Dermis blood vessel endothelial cell (primary cell): ENCODE measurements at regions not wholly inside any gene's neighbourhood (a gene's known extent, or its start where the extent isn't known, plus 50 kb on each side); places are given as distances from the start of the nearest gene placed in this dataset.
"Not testable (repeated sequence)": the region's sequence is repeated elsewhere in the genome, so short reads cannot be mapped to it uniquely, and the experiment has no call there.

Experiments
- DNase-seq: peaks from one replicate; pipeline ENCODE4 v3.0.0; 2010

DNA sequence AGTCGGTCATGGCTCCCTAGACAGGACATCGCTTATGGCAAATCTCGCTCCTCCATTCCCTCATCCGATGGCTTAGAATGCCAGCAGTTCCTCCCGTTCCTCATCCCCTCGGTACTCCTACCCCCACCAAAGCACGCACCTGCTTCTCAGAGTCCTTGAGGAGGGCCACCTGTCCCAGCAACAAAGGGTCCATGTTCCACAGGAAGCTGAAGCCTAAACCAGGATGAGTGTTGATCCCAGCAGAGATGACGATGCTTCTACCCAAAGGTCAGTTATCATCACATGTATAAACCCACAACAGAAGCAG lies 111.2 kb downstream of the THBS2 start:
- DNase-seq = no peak

DNA sequence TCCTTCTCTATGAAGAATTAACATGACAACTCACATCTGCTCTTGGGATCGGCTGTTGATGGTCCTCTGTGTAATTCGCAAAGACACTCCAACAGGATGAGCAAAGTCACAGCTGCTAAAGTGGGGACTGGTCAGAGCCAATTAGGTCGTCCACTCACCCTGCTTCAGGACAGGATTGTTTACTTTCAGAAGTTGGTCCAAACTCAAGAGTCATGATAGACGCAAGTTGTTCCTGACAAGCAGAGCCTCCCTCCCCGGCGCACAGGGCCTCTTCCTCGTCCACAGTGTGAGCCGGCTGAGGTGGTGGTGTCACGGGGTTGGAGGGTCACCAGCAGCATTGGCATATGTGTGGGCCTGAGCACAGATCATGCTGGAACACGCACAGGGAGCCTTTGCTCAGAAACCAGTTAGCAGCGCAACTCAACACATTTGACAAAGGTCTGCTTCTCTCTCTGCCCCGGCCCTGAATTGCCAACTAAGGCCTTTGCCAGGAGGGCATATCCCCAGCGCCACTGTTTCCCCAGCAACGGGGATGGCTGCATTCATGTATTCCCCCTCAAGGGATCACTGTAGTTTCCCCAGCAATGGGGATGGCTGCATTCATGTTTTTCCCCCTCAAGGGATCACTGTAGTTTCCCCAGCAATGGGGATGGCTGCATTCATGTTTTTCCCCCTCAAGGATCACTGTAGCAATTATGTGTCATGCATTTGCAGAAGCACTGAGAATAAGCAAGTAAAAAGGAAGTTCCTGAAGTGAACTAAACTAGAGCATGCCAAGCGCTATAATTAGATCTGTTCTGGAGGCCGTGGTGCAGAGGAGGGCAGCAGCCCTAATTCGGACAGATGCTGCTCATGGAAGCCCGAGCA lies 111.7 kb downstream of the THBS2 start:
- no peak for DNase-seq

DNA sequence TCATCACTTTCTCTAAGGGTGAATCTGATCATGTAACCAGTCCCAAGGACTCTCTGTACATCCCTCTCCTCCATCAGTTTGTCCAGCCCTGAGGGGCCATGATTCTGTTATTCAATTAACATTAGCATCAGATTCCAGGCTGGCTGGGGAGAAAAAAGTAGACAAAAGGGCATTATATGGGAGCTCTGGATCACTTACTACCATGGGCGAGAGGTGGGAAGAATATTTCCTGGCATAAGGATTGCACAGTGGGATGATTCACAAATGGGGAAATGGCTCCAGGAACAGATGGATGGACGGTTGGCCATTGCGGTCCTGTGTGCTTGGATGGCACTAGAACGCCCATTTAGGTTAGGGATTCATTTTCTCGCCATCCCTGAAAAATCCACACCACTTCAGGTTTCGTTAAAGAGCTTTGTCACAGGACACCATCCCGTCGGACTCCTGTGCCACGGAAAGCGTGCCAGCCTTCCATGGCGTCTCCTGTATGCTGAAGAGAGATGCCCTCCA lies 112.6 kb downstream of the THBS2 start:
- DNase-seq = no peak

DNA sequence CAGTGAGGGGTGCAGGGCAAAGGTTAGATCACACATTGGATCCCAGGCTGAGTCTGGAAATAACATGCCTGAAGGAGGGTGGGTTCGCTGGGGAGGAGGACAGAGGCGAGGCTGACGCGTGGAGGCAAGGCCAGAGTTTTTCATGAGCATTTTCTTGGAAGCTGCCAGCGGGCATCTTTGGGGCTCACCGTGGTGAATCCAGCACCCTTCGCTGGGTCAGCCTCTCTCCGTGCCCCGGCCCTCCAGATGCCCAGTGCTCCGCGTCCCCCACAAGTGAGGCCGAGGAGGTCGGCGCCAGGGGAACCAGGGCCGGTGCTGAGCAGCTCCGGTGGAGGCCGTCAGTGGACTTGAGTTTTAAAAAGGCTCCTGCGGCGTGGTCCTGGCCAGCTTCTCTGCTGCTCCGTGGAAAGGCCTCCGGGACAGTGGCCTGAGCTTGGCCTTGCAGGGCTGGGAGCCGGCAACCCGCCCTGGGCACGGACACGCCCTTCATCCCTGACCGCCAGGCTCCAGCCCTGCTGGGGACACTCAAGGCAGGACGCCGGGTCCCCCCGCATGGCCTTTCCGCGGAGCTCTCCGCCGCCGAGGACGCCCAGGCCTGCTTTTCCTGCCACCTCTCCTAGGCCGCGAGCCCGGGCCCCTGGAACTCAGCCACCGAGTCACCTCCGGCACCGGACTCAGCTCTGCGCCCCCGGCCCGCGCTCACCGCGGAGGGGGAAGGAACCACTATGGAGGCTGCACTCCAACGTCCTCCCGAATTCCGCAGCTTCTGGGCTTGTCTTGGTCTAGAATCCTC lies 114.3 kb downstream of the THBS2 start:
- no peak for DNase-seq

DNA sequence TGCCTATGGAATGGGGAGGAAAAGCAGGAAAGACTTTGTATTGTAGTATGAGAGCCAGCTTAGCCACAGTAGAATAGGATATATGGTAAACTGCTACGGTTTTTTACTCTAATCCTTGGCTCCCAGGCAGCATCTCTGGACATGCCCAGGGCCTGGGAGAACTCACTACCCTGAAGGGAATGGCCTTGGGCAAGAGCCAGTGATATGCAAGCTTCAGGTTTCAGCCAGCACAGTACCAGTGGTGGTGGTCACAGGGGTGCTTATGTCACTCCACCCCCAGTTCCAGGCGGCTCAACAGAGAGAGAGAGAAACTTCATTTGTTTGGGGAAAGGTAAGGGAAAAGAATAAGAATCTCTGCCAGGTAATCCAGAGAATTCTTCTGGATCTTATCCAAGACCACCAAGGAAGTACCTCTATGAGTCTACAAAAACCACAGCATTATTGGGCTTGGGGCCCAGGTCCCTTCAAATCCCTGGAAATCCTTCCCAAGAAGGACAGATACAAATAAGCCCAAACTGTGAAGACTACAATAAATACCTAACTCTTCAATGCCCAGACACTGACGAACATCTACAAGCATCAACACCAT lies 121.2 kb downstream of the THBS2 start:
- DNase-seq = no peak

DNA sequence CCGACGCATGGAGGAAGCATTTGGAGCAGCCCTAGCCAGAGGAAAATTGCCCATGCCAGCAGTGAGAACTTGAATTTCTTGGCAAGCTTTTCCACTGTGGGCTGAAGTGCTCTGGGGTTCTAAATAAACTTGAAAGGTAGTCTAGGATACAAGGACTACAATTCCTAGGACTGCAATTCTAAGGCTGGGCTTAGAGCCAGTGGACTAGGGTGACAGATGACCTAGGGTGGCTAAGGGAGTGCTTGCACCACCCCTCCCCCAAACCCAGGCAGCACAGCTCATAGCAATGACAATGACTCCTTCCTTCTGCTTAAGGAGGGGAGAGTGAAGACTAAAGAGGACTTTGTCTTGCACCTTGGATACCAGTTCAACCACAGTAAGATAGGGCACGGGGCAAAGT lies 122.3 kb downstream of the THBS2 start:
- no peak for DNase-seq

DNA sequence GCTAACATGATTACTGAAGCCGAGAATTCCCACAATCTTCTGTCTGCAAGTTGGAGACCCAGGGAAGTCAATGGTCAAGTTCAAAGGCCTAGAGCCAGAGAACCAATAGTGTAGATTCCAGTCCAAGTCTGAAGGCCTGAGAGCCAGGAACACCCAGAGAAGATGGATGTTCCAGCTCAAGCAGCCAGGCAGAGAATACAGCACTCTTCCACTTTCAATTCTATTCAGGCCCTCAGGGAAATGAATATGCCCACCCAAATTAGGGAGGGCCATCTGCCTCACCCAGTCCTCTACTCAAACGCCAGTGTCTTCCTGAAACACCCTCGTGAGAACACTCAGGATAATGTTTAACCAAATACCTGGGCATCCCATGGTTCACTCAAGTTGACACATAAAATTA lies 123.5 kb downstream of the THBS2 start:
- DNase-seq = no peak

DNA sequence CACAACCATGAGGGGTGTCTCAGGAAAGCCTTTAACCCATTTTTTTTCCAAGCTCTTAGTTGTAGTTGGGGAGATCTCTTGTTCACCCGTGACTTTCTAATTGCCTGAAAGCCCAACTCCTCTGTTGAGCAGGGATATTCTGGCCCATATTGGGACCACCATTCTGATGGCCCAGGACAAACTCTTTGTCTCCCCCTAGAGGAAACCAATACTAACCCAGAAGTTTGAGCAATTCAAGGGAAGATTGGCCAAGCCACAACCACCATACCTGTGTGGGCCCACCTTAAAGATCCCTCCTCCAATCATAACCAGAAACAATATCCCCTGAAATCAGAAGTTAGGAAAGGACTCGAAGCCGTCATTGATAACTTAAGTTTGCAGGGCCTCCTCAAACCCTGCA lies 132.6 kb downstream of the THBS2 start:
- DNase-seq = no peak

DNA sequence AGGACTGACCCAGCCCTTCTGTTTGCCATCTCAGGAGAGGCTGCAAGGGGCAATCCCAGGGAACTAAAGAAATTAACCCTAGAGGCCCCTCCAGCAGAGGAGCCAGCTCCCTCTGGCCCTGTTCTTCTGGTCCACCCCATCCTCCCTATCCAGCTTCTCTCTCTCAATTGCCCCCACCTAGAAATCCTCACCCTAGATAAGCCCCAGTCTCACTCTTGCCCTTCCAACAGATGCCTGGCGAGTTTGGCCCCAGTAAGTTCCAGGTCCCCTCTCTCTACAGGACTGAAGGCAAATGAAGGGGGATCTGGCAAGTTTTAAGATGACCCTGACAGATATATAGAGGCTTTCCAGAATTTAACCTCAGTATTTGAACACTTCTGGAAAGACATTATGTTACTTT lies 134.0 kb downstream of the THBS2 start:
- no peak for DNase-seq

DNA sequence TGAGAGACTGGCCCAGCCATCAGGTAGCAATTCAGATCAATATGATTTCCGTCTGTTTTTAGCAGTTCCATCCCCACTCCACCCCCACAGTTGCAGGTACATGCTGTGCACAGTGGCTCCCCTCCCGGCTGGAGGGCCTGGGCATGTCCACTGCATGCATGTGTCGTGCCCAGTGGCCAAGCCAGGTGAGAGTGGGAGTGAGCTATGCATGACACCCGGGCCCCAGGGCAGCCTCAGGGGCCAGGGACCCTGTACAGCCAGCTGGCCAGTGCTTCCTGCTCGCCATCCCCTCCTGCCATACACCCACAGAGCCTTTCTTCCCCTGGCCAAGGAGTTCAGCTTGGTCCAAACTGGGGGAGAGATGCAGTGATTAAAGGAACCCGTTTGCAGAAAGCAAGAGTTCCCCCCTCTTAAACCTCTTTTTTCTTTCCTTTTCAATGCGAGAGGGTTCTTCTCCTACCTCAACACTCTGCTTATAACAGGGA lies 135.3 kb downstream of the THBS2 start:
- no peak for DNase-seq

DNA sequence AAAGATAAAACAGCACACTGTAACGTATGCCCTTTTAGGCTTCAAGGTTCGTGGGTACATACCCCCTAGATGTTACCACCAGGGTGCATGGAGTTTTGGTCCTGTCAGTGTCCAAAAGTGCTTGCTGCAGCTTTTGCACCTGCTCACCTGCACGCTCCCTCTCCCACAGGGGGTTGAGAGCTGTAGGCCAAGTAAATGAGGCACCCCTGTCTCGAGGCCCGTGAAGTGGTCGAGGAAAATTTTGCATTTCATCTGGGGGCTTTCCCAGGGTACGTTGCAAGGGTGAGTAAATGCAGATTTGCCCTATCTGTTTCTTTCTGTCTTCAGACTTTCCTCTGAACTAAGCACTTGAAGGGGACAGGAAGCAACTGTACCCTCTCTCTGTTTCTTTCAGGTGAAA lies 136.0 kb downstream of the THBS2 start:
- no peak for DNase-seq

DNA sequence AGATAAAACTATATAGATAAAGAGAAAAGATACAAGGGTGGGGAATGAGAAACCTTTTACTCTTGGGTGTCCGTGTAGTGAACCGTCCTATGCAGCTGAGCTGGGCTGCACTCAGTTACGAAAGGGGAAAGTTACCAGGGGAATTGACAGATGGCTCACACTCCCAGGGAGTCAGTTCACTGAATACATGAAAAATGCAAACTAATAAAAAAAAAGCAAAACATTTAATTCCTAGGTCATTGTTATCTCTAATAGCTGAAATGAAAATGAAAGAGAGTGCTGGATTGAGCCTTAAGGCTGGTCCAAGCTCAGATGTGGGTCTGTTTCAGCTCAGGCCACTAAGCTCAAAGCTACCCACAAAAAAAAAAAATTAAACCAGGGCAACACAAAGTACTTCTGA lies 138.0 kb downstream of the THBS2 start:
- DNase-seq = no peak

DNA sequence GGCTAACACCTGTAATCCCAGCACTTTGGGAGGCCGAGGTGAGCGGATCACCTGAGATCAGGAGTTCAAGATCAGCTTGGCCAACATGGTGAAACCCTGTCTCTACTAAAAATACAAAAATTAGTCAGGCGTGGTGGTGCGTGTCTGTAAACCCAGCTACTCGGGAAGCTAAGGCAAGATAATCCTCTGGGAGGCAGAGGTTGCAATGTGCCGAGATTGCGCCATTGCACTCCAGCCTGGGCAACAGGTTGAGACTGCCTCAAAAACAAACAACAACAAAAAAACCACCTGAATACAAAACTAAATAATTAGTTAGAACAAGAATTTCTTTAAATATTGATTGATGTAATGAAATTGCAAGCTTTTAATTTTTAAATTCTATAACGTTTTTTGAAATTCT lies 139.0 kb downstream of the THBS2 start:
- DNase-seq = not testable (repeated sequence)

DNA sequence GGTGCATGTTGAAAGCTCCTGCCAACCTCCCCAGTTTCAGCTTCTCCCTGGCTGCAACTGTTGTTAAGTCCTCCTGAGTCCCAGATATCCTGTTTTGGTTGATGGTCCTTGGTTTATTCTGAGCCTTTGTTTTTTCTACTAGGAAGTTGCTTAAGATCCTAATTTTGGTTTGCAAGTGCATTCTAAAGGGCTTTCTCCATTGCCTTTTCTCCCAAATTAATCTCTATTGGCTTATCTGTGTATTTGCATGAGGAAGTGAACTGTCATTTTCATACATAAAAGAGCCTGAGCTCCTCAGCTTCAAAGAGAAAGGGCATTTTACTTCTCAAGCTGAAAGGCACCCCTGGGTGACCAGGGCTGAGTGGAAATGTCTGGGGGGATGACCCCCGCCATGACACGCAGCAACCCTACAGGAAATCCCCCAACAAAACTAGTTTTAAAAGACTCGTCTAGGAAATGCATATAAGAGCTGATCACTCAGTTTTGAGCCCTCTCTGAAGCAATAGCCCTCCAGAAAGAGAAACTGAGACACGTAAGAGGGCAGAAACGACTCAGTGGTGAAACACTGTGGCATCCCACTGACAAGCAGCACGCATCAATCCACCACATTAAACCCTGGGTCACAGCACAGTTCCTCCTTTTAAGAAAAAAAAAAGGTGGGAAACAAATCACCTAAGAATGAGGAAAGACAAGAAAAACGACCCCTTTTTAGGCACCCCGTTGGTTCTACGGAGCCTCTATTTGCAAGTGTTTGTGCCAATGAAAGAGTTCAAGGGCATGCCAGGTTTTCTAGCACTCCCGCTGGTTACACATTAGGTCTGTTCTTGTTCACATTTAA lies 140.9 kb downstream of the THBS2 start:
- no peak for DNase-seq

DNA sequence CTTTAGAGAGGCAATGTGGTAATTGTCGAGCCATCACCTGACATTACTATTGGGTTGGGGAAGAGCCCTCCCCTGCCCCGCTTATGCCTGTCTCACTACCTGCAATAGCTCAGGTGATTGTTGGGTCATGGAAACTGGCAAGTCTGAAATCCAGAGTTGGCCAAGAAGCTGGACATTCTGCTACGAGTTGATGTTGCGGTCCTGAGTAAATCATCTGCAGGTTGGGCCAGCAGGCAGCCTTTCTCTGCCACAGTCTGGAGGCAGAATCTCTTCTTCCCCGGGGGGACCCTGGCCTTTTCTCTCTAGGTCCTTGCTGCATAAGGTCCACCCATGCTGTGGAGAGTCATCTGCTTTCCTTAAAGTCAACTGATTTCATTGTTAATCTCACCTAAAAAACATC lies 142.4 kb downstream of the THBS2 start:
- no peak for DNase-seq

DNA sequence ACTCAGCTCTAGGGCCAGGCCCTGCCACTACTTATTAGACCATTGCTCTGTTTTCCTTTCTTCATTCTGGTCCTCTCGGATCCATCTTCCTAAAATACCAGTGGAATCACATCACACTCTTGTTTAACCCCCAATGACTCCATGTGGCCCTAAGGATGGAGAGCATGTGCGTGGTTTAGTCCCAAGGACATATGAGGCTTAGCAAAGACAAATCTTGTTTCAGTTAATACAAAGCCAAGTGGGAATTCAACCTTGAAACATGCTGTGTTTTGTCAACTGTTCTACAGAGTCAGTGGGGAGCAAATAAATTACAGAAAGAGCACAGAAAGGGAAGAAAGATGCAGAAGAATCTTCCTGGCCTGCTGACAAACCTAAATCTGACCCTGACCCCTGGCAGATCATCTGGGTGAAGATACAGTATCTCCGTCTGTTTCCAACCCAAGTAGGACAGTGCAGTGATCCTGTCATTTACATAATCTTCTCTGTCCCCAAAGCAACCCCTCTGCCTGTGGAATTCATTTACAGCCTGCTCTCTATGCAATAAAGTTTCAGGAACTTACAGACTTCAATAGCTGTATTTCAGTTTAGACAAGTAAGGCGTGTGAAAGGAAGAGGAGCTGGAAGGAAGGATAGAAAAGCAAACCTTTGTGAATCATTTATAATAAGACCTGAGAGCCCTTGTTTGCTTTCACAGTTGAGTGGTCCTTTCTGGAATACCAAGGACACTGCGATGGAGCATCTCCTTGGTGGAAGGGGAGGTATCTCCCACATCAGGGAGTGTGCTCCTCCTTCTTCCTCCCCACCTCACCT lies 144.0 kb downstream of the THBS2 start:
- no peak for DNase-seq

DNA sequence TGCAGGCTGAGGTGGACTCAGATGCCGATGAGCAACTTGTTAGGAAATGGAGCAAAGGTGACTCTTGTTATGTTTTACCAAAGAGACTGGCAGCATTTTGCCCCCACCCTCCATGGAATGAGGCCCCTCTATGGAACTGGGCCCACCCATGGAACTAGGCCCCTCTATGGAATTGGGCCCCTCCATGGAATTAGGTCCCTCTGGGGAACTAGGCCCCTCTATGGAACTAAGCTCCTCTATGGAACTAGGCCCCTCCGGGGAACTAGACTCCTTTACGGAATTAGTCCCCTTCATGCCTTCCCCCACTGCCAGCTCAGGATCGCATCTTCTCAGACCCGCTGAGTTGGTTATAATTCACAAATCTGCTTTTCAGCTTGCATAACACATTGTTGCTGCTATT lies 144.9 kb downstream of the THBS2 start:
- DNase-seq = no peak

DNA sequence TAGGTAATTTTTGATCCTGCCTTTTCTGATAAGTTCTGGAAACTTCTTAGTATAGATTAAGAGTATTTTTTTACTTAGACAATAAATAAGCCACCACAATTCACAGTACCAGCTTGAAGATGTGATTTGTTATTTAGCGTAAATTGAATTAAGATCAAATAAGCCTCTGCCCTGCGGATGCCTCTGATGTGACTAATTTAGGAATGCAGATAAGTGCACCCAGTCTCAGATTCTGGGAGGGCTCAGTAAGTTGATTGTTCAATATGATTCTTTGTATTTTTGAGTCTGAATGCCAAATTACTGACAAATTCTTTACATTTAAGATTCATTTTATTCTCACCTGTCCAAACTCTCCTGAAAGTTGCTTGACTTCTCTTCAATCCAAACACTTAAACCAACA lies 147.5 kb downstream of the THBS2 start:
- DNase-seq = no peak

DNA sequence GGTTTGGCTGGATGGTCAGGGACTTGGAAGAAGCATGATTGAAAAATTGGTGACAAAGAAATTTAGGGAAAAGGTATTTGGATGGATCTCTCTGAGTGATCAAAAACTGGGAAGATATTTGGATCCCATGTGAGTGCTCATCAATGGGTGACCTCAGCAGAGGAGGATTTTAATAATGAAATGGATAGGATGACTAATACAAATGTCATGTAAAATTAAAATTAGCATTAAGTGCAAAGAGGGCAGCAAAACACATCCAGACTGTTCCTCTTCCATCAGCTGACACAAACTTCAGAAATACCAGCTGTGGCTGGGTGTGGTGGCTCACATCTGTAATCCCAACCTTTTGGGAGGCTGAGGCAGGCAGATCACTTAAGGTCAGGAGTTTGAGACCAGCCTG lies 151.7 kb downstream of the THBS2 start:
- DNase-seq = no peak

DNA sequence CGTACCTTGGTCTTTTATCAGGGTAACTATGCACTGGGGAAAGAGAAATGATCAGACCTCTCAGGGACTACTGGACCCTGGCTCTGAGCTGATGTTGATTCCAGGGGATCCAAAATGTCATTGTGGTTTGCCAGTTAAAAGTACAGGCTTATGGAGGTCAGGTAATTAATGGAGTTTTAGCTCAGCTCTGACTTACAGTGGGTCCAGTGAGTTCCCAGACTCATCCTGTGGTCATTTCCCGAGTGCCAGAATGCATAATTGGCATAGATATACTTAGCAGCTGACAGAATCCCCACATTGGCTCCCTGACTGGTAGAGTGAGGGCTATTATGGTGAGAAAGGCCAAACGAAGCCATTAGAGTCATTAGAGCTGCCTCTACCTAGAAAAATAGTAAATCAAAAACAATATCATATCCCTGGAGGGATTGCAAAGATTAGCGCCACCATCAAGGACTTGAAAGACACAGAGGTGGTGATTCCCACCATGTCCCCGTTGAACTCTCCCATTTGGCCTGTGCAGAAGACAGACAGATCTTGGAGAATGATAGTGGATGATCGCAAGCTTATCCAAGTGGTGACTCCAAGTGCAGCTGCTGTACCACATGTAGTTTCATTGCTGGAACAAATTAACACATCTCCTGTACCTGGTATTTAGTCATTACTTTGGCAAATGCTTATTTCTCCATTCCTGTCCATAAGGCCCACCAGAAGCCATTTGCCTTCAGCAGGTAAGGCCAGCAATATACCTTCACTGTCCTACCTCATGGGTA lies 152.4 kb downstream of the THBS2 start:
- no peak for DNase-seq
